ENCODE measurements at regions not wholly inside any gene's neighbourhood (a gene's known extent, or its start where the extent isn't known, plus 50 kb on each side); places are given as distances from the start of the nearest gene placed in this dataset.

- Histone ChIP-seq H3K4me3 (replicated peaks in 1 of 2; ENCODE audit: low read depth in 1 of 2, low read length in 2 of 2) (no peak overlapping the region), H3K27ac (ENCODE audit: low read depth, low read length) (no peak overlapping the region), H3K4me2 (ENCODE audit: low read length) (no peak overlapping the region), H3K36me3 (ENCODE audit: control insufficient read depth in 1 of 2, insufficient read depth in 2 of 2, low read length in 2 of 2) (no peaks in the 10 kb centered on the region), H3K79me2 (ENCODE audit: insufficient read depth, low read length) (no peaks in the 10 kb centered on the region), H3K9ac (ENCODE audit: low read length) (no peak overlapping the region), H4K20me1 (ENCODE audit: insufficient read depth) (no peaks in the 10 kb centered on the region), H2AFZ (ENCODE audit: low read depth, low read length, poor library complexity, severe bottlenecking) (no peak overlapping the region), H3K9me2 (ENCODE audit: insufficient read depth) (no peaks in the 10 kb centered on the region), H3K27me3 (ENCODE audit: insufficient read depth, low read length) (no peaks in the 10 kb centered on the region), H3K4me1 (ENCODE audit: control insufficient read depth in 1 of 2, insufficient read depth in 2 of 2, low read length in 2 of 2) (no peaks in the 10 kb centered on the region), H3K9me3 (ENCODE audit: control insufficient read depth in 1 of 2, insufficient read depth in 1 of 2, low read depth in 1 of 2, low read length in 2 of 2) (no peaks in the 10 kb centered on the region)
- no peak for ATAC-seq
- RAD21 ChIA-PET (ENCODE audit: low non-redundant PET in 1 of 2, low total read pairs in 2 of 2, uncharacterized antibody in 2 of 2, unreplicated experiment in 2 of 2), result no interaction called here
- BruUV-seq (replicated peaks), result no TSS peak
- CTCF ChIA-PET, result no interaction called here
- POLR2A ChIA-PET, result no interaction called here
- no peak for DNase-seq (ENCODE audit: low read depth, low spot score)
- TF ChIP-seq CEBPB (IDR thresholded peaks at IDR 0.05; ENCODE audit: low read depth) (no peak), ZFX (IDR thresholded peaks at IDR 0.05) (no peak), YY1 (IDR thresholded peaks at IDR 0.05; ENCODE audit: extremely low read depth, insufficient replicate concordance, low read depth, low read length) (no peak), ELF1 (IDR thresholded peaks at IDR 0.05; ENCODE audit: borderline replicate concordance, low read depth) (no peak), POLR2AphosphoS5 (IDR thresholded peaks at IDR 0.05; ENCODE audit: low read depth, low read length) (no peak), CTCF (IDR thresholded peaks at IDR 0.05 in 2 of 3, conservative IDR thresholded peaks at IDR 0.05 in 1 of 3; ENCODE audit: borderline replicate concordance in 1 of 3, insufficient read depth in 1 of 3, low read depth in 2 of 3, low read length in 2 of 3) (no peak), EGR1 (IDR thresholded peaks at IDR 0.05; ENCODE audit: low read depth) (no peak), ZNF274 (IDR thresholded peaks at IDR 0.05; ENCODE audit: low read depth, low read length) (no peak), POLR2A (IDR thresholded peaks at IDR 0.05; ENCODE audit: borderline replicate concordance, extremely low read depth, insufficient read depth, insufficient read length) (no peak), RAD21 (IDR thresholded peaks at IDR 0.05; ENCODE audit: low read depth) (no peak), EZH2 (IDR thresholded peaks at IDR 0.05) (no peak)
- intact Hi-C loops (cut with micrococcal nuclease), result no loop called here
Measured at GRCh38 chr12:103182299-103182698, 224.8 kb downstream of the ASCL1 start.

Measured in HCT116 (cell line).